PC-3 (cell line): ENCODE measurements at regions not wholly inside any gene's neighbourhood (a gene's known extent, or its start where the extent isn't known, plus 50 kb on each side); places are given as distances from the start of the nearest gene placed in this dataset.

Experiments
- ATAC-seq: fragments of 200-7000 bp; cut with Tn5 transposase; 2 replicates; pipeline ENCODE4 v1.9.1; 2020; ENCODE audit warnings: mild to moderate bottlenecking, moderate library complexity
- BruUV-seq: library from RNA; stranded (reverse); fragments of 400-500 nt; replicated peaks from 2 replicates; lab custom pipeline; 2021; lab: Mats Ljungman, UMichigan
- CTCF ChIA-PET: fragments of 300-600 bp; sonication (Branson Sonifier 250); formaldehyde crosslinking; loops from one replicate; lab custom pipeline; 2022; ENCODE audit warnings: antibody characterized with exemption; lab: Charles Lee
- POLR2A ChIA-PET: fragments of 300-600 bp; sonication (Branson Sonifier 250); formaldehyde crosslinking; loops from one replicate; lab custom pipeline; 2022; ENCODE audit warnings: antibody characterized with exemption; ENCODE audit not compliant: unreplicated experiment; lab: Charles Lee
- DNase-seq: peaks from one replicate; pipeline ENCODE4 v3.0.0-alpha.2; 2015
- H2AFZ ChIP-seq: fragments of 300-600 bp; sonication (generic); 2 replicates; pipeline ENCODE4 v1.6.0; 2016; ENCODE audit warnings: antibody characterized with exemption, low read length
- H3F3A ChIP-seq: fragments of 300-600 bp; sonication (generic); one replicate; pipeline ENCODE4 v1.6.0; 2017; ENCODE audit warnings: antibody characterized with exemption, low read length, control low read depth, mild to moderate bottlenecking; ENCODE audit not compliant: unreplicated experiment
- H3K27ac ChIP-seq: fragments of 300-600 bp; sonication (generic); 2 replicates; pipeline ENCODE4 v1.5.1; 2016; ENCODE audit warnings: mild to moderate bottlenecking, low read length
- H3K27me3 ChIP-seq: fragments of 300-600 bp; sonication (generic); 2 replicates; pipeline ENCODE4 v1.6.1; 2016; ENCODE audit warnings: low read length, mixed read lengths
- H3K36me3 ChIP-seq: fragments of 300-600 bp; sonication (generic); 2 replicates; pipeline ENCODE4 v1.6.1; 2016; ENCODE audit warnings: low read depth, mixed run types, low read length, mixed read lengths
- H3K4me1 ChIP-seq: fragments of 300-600 bp; sonication (generic); 2 replicates; pipeline ENCODE4 v1.5.1; 2016; ENCODE audit warnings: low read length; ENCODE audit not compliant: insufficient read depth
- H3K4me2 ChIP-seq: fragments of 300-600 bp; sonication (generic); 2 replicates; pipeline ENCODE4 v1.6.0; 2016; ENCODE audit warnings: low read length
- H3K4me3 ChIP-seq: fragments of 300-600 bp; sonication (generic); 2 replicates; pipeline ENCODE4 v1.5.1; 2016; ENCODE audit warnings: mild to moderate bottlenecking, low read length, mixed read lengths
- H3K79me2 ChIP-seq: fragments of 300-600 bp; sonication (generic); 2 replicates; pipeline ENCODE4 v1.6.1; 2017; ENCODE audit warnings: low read length, mixed read lengths
- H3K9ac ChIP-seq: fragments of 300-600 bp; sonication (generic); 2 replicates; pipeline ENCODE4 v1.6.0; 2016; ENCODE audit warnings: mild to moderate bottlenecking, low read length
- H3K9me2 ChIP-seq: fragments of 300-600 bp; sonication (generic); replicated peaks from 2 replicates; pipeline ENCODE4 v1.6.1; 2016; ENCODE audit warnings: mixed run types, low read length, mixed read lengths
- H3K9me3 ChIP-seq: fragments of 300-600 bp; sonication (generic); 2 replicates; pipeline ENCODE4 v1.6.1; 2016; ENCODE audit warnings: low read length, mixed read lengths
- H4K20me1 ChIP-seq: fragments of 300-600 bp; sonication (generic); 2 replicates; pipeline ENCODE4 v1.6.1; 2016; ENCODE audit warnings: low read length, mixed read lengths
- CTCF ChIP-seq: fragments of 300-600 bp; sonication (generic); conservative IDR thresholded peaks from 2 replicates; pipeline ENCODE4 v1.5.1; 2017; ENCODE audit warnings: antibody characterized with exemption, low read depth, mild to moderate bottlenecking, low read length
- EZH2 ChIP-seq: fragments of 300-600 bp; sonication (generic); IDR thresholded peaks from one replicate; pipeline ENCODE4 v1.6.1; 2017; ENCODE audit warnings: antibody characterized with exemption, mild to moderate bottlenecking, low read length; ENCODE audit not compliant: unreplicated experiment
- EZH2phosphoT487 ChIP-seq: fragments of 300-600 bp; sonication (generic); IDR thresholded peaks from 2 replicates; pipeline ENCODE4 v1.6.1; 2018; ENCODE audit warnings: mild to moderate bottlenecking, antibody characterized with exemption, low read length, borderline replicate concordance
- intact Hi-C: fragments of 100-400 bp; cut with micrococcal nuclease; formaldehyde crosslinking; loops from 2 replicates; pipeline ENCODE4 v1.9.0; 2023

- DNase-seq (no peak), ATAC-seq (no peak)
- Histone ChIP-seq H3K9me2 (no peaks in the 10 kb centered on the region), H4K20me1 (no peaks in the 10 kb centered on the region), H3K9me3 (no peaks in the 10 kb centered on the region), H3K27ac (no peak overlapping the region), H3K4me3 (no peak overlapping the region), H3K27me3 (peaks cover 11% of the 10 kb centered on the region), H2AFZ (no peak overlapping the region), H3K79me2 (no peaks in the 10 kb centered on the region), H3K9ac (no peak overlapping the region), H3F3A (no peaks in the 10 kb centered on the region), H3K36me3 (no peaks in the 10 kb centered on the region), H3K4me1 (no peaks in the 10 kb centered on the region), H3K4me2 (no peak overlapping the region)
- CTCF ChIA-PET = no interaction called here
- TF ChIP-seq EZH2 = no peak
- no peak for TF ChIP-seq EZH2phosphoT487
- no peak for TF ChIP-seq CTCF
- BruUV-seq = no TSS peak
- intact Hi-C loops = no loop called here
- POLR2A ChIA-PET = no interaction called here
These were observed 212.3 kb downstream of the BCL11A start for GRCh38 chr2:60341151-60341550.

DNA sequence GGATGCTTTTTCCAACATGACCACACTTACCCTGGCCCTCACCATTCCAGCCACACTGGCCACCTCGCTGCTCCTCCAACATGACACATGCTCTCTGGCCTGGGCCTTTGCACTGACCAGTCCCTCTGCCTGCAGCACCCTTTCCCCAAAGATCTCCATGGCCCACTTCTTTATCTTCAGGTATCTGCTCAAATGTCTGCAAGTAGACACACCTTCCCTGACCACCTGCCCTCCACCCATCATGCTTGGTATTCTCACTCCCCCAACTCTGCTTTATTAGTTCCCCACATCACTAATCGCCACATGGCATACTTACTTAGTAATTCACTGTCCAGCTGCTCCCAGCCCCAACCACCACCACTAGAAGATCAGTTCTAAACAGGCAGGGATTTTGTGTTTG is 214.2 kb downstream of the BCL11A start:
- BruUV-seq = no TSS peak
- Histone ChIP-seq H3K27ac (no peak overlapping the region), H3K4me1 (no peaks in the 10 kb centered on the region), H3K9me2 (no peaks in the 10 kb centered on the region), H3K9ac (no peak overlapping the region), H3F3A (no peaks in the 10 kb centered on the region), H3K27me3 (peaks cover 11% of the 10 kb centered on the region), H3K4me3 (no peak overlapping the region), H3K79me2 (no peaks in the 10 kb centered on the region), H2AFZ (no peak overlapping the region), H3K4me2 (no peak overlapping the region), H3K9me3 (no peaks in the 10 kb centered on the region), H4K20me1 (no peaks in the 10 kb centered on the region), H3K36me3 (no peaks in the 10 kb centered on the region)
- CTCF ChIA-PET = no interaction called here
- ATAC-seq (no peak), DNase-seq (no peak)
- POLR2A ChIA-PET = no interaction called here
- intact Hi-C loops = no loop called here
- TF ChIP-seq EZH2 (no peak), CTCF (no peak), EZH2phosphoT487 (no peak)

- no TSS peak for BruUV-seq
- no peaks in the 10 kb centered on the region for H3K4me1 ChIP-seq
- H3K9me2 ChIP-seq = no peaks in the 10 kb centered on the region
- TF ChIP-seq EZH2 = no peak
- no peak for TF ChIP-seq EZH2phosphoT487
- TF ChIP-seq CTCF = peak; percentile 25; the same call in 1 of the 2 replicates
- ATAC-seq (no peak), DNase-seq (peak; percentile 7)
- H3K4me2 ChIP-seq = no peak overlapping the region
- no peak overlapping the region for H3K27ac ChIP-seq
- H3K27me3 ChIP-seq = peaks cover 8% of the 10 kb centered on the region
- H3K4me3 ChIP-seq = no peak overlapping the region
- intact Hi-C loops = no loop called here
- no peaks in the 10 kb centered on the region for H3K36me3 ChIP-seq
- H3K79me2 ChIP-seq = no peaks in the 10 kb centered on the region
- no peak overlapping the region for H2AFZ ChIP-seq
- no peak overlapping the region for H3K9ac ChIP-seq
- CTCF ChIA-PET = interaction anchor here (1.0 kb wide), 1 partner anchor 213 kb away, joined by 3 read pairs; no protein-coding TSS in a partner anchor
- no peaks in the 10 kb centered on the region for H3K9me3 ChIP-seq
- H3F3A ChIP-seq = no peaks in the 10 kb centered on the region
- H4K20me1 ChIP-seq = no peaks in the 10 kb centered on the region
- POLR2A ChIA-PET = no interaction called here
These were observed 216.3 kb downstream of the BCL11A start for GRCh38 chr2:60337142-60337497.
